ENCODE measurements at regions not wholly inside any gene's neighbourhood (a gene's known extent, or its start where the extent isn't known, plus 50 kb on each side); places are given as distances from the start of the nearest gene placed in this dataset.

DNA sequence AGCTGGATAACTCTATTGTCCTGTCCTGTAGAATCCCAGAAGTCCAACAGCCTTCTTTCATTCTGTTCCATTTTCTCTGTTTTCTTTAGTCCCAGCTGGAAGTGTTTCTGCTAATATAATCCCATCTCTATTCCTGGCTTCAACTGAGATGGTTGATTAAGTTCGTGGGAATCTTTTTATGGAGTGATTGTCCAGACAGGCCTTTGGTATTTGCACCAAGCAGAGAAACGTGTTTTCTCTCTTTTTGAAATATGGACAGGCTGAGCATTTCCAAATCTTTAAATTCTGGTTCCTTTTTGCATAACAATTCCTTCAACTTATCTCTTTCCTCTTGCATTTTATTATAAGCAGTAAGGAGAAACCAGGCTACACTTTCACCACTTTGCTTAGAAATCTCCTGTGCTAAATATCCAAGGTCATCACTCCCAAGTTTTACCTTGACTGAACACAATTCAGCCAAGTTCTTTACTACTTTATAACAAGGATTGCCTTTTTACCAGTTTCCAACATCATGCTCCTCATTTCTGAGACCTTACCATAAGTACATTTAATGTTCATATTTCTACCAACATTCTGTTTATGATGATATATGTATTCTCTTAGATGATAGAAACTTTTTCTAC lies 108.8 kb downstream of the ZFP36L2 start:
- intact Hi-C loops (cut with DNase I; ENCODE audit: low total_unique reads): no loop called here
- H3K4me3 ChIP-seq: no peak overlapping the region
- no peak overlapping the region for H3K27ac ChIP-seq

DNA sequence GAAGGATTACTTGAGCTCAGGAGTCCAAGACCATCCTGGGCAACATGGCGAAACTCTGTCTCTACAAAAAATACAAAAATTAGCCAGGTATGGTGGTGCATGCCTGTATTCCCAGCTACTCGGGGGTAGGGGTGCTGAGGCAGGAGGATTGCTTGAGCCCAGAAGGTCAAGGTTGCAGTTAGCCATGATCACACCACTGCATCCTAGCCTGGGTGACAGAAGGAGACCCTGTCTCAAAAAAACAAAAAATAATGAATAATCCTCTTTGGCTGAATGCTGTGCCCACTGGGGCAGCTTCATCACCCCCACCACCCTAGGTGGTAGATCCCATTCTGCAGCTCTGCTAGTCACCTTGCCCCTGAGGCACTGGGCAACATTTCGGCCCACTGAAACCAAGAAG lies 109.4 kb downstream of the ZFP36L2 start:
- TF ChIP-seq, protein P1, sequence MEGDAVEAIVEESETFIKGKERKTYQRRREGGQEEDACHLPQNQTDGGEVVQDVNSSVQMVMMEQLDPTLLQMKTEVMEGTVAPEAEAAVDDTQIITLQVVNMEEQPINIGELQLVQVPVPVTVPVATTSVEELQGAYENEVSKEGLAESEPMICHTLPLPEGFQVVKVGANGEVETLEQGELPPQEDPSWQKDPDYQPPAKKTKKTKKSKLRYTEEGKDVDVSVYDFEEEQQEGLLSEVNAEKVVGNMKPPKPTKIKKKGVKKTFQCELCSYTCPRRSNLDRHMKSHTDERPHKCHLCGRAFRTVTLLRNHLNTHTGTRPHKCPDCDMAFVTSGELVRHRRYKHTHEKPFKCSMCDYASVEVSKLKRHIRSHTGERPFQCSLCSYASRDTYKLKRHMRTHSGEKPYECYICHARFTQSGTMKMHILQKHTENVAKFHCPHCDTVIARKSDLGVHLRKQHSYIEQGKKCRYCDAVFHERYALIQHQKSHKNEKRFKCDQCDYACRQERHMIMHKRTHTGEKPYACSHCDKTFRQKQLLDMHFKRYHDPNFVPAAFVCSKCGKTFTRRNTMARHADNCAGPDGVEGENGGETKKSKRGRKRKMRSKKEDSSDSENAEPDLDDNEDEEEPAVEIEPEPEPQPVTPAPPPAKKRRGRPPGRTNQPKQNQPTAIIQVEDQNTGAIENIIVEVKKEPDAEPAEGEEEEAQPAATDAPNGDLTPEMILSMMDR (IDR thresholded peaks at IDR 0.05): no peak
- TF ChIP-seq POLR2A (IDR thresholded peaks at IDR 0.05): no peak
- DNase-seq: no peak
- intact Hi-C loops (cut with DNase I; ENCODE audit: low total_unique reads): no loop called here
- Histone ChIP-seq H3K27me3 (no peaks in the 10 kb centered on the region), H3K4me1 (no peaks in the 10 kb centered on the region), H3K36me3 (no peaks in the 10 kb centered on the region), H3K9me3 (no peaks in the 10 kb centered on the region), H3K4me3 (no peak overlapping the region), H3K27ac (no peak overlapping the region)

More for the DNA sequence above, 108.8 kb downstream of the ZFP36L2 start:
- H3K36me3 ChIP-seq: no peaks in the 10 kb centered on the region
- DNase-seq: no peak
- H3K27me3 ChIP-seq: no peaks in the 10 kb centered on the region
- TF ChIP-seq, protein P1 (IDR thresholded peaks at IDR 0.05): no peak
- TF ChIP-seq POLR2A (IDR thresholded peaks at IDR 0.05): no peak
- H3K4me1 ChIP-seq: no peaks in the 10 kb centered on the region
- no peaks in the 10 kb centered on the region for H3K9me3 ChIP-seq

DNA sequence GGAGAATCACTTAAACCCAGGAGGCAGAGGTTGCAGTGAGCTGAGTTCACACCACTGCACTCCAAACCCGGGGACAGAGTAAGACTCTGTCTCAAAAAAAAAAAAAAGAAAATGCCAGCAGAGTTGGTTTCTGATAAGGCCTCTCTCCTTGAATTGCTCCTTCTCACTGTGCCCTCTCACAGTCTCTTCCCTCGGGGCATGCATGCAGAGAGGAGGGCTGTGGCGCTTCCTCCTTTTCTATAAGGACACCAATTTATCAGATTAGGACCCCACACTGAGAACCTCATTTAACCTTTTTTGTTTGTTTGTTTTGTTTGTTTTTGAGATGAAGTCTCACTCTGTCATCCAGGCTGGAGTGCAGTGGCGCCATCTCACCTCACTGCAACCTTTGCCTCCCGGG lies 110.5 kb downstream of the ZFP36L2 start:
- intact Hi-C loops (cut with DNase I; ENCODE audit: low total_unique reads): no loop called here
- Histone ChIP-seq H3K27ac (no peak overlapping the region), H3K9me3 (no peaks in the 10 kb centered on the region), H3K4me1 (no peaks in the 10 kb centered on the region), H3K27me3 (no peaks in the 10 kb centered on the region), H3K4me3 (no peak overlapping the region), H3K36me3 (no peaks in the 10 kb centered on the region)
- TF ChIP-seq, protein P1 (IDR thresholded peaks at IDR 0.05): no peak
- no peak for TF ChIP-seq POLR2A (IDR thresholded peaks at IDR 0.05)
- DNase-seq: no peak

DNA sequence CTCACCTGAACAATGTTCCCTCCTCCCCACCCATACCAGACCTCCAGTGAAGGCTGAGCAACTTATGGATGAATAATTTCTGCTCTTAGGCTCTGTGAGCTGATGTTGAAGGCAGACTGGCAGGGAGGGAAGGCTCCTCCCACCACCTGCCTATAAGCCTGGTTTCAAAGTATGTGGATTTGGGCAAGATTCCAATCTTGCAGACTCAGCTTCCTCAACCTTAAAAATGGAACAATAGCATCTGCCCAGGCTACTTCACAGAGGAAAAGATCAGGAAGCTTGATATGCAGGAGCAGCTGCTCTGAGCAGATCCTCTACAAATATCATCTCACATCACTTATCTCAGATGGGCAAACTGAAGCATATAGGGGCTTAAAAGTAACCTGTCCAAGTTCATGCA lies 112.2 kb downstream of the ZFP36L2 start:
- no peak overlapping the region for H3K4me3 ChIP-seq
- H3K36me3 ChIP-seq: no peaks in the 10 kb centered on the region
- intact Hi-C loops (cut with DNase I; ENCODE audit: low total_unique reads): no loop called here
- H3K9me3 ChIP-seq: no peaks in the 10 kb centered on the region
- H3K27me3 ChIP-seq: no peaks in the 10 kb centered on the region
- TF ChIP-seq, protein P1 (IDR thresholded peaks at IDR 0.05): no peak
- no peak for TF ChIP-seq POLR2A (IDR thresholded peaks at IDR 0.05)
- H3K27ac ChIP-seq: no peak overlapping the region
- DNase-seq: no peak
- peaks cover 0 to 9% of the 10 kb centered on the region in 2 donors for H3K4me1 ChIP-seq

DNA sequence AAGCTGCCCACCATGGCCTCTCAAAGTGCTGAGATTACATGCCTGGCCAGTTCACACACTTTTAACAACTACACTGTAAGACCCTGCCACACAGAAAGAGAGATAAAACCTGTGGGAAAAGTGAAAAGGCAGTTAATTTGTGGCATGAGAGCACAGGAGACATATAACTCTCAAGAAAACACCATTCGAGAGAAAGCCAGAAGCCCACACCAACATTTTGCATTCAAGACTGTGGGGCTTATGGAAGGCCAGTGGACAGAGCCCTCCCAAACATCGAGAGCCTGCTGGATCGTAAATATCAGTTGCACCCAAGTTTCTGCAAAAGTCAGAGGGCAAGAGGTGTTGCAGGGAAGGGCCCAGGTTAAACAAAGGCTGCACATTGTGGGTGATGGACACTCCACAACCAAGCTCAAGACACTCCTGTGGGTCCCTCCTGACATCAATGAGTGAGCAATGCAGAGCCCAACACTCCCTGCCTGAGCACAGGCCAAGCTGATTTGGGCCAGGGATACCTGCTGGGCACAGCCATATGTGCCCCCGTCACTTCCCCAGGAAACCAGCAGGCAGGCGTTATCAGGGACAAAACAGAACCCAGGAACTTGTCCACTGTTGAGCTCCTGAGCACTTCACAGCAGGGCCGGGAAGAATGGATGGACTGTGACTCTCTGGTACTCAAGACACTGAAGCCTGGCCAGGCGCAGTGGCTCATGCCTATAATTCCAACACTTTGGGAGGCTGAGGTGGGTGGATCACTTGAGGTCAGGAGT lies 114.4 kb downstream of the ZFP36L2 start:
- intact Hi-C loops (cut with DNase I; ENCODE audit: low total_unique reads): no loop called here
- no peak for DNase-seq
- H3K4me3 ChIP-seq: no peak overlapping the region
- no peaks in the 10 kb centered on the region for H3K9me3 ChIP-seq
- no peak for TF ChIP-seq POLR2A (IDR thresholded peaks at IDR 0.05)
- TF ChIP-seq, protein P1 (IDR thresholded peaks at IDR 0.05): no peak
- H3K27ac ChIP-seq: no peak overlapping the region
- H3K27me3 ChIP-seq: no peaks in the 10 kb centered on the region
- H3K4me1 ChIP-seq: peaks cover 0 to 9% of the 10 kb centered on the region in 2 donors
- H3K36me3 ChIP-seq: no peaks in the 10 kb centered on the region
